HG03378 (cell line): ENCODE measurements at regions not wholly inside any gene's neighbourhood (a gene's known extent, or its start where the extent isn't known, plus 50 kb on each side); places are given as distances from the start of the nearest gene placed in this dataset.
"Not testable (repeated sequence)": the region's sequence is repeated elsewhere in the genome, so short reads cannot be mapped to it uniquely, and the experiment has no call there.

Experiments used
- ATAC-seq: cut with Tn5 transposase; IDR thresholded peaks from one replicate; pipeline ENCODE4 v1.9.1; 2021; ENCODE audit warnings: mild to moderate bottlenecking, moderate library complexity; ENCODE audit not compliant: unreplicated experiment

DNA sequence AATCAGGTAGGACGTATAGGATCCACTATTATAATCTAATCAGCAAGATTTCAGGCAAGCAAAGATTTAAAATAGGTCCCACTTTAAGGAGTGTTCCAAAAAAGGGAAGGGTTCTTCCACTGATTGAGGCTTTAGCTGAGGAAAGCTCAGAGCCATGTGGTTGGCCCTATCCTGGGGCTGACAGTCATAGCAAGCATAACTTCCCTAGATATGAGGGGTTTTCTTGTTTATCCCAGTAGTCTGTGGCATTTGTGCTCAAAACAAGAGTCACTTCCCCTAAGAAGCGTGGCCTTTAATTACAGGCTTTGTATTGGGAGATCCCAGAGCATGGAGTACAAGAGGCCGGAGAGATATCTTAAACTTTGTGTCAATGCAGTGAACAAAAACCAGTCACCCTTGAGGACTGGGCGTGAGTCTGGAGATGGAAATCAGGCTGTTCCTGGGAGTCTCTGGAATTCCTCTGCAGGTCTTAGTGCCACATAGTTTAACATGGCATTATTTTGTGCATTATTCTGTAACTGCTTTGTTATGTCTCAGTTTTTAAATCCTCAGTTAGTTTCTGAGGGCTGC, 136.9 kb upstream of the FBXO11 start:
- no peak for ATAC-seq

GRCh38 chr2:48043746-48044145, 137.4 kb upstream of the FBXO11 start:
- no peak for ATAC-seq

DNA sequence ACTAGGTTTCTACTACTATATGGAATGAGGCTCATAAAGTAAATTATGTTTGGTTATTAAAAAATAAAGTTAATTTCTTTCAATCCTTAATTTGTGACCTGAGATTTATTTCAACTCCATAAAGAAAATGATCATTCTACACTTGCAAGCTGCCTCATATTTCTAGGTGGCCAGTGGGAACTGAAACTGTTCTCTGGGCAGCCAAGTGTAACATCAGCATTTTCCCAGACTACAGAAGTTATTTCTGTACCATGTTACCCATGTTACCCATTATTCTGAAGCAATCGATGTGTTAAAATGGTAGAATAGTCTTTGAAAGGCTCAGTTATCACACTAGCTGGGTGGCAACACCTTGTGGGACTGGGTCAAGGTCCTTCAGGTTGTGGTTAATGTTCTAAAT, 139.3 kb upstream of the FBXO11 start:
- ATAC-seq: peak; percentile 51

DNA sequence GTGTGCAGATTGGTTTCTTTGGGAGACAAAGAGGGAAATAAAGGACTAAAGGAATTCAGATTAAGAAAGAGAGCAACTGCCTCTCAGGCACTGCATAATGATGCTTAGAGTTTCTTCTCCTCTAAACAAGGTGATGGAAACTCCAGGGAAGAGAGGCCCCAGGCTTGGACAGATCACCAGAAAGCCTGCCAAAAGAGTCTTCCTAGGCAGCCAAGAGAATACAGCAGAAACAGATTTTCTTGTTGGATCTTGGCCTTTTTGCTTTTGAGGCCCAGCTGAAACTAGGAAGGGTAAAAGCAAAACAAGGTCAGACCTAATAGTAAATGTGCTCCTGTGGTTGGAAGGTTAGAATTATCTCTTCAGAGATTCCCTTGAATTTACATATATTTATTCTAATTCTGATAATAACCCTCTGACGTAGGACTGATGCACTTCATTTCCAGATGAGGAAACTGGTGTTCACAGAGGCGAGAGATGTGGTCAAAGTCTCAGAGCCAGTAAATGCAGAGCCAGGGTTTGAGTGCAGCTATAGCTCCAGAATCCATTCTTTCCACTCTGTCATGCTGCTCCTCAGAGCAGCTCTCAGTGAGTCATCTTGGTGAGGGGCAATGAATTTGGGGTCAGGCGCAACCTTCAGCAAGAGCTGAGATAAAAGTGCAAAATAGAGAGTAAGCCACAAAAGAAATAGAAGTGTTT, 142.3 kb upstream of the FBXO11 start:
- ATAC-seq: no peak

- ATAC-seq: no peak
Observed at GRCh38 chr2:48049371-48049770, 143.1 kb upstream of the FBXO11 start.

DNA sequence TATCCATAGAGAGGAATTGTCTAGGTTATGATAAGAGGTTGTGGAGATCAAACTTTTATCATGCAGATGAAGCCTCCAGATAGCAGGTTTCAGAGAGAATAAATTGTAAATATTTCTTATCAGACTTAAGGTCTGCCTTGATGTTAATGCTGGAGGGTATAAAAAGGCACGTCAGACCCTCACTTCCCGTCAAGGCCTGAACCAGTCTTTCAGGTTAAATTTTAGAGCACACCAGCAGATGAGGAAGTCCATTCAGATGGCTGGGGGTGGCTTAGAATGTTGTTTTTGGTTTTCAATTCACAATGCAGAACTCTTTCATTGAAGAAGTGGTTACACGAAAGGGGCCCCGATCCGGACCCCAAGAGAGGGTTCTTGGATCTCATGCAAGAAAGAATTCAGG, 144.4 kb upstream of the FBXO11 start:
- ATAC-seq: no peak

GRCh38 chr2:48059975-48060374, 153.7 kb upstream of the FBXO11 start:
- no peak for ATAC-seq

GRCh38 chr2:48061656-48062055, 155.4 kb upstream of the FBXO11 start:
- ATAC-seq: not testable (repeated sequence)

- no peak for ATAC-seq
Observed at GRCh38 chr2:48065096-48065495, 158.8 kb upstream of the FBXO11 start.

DNA sequence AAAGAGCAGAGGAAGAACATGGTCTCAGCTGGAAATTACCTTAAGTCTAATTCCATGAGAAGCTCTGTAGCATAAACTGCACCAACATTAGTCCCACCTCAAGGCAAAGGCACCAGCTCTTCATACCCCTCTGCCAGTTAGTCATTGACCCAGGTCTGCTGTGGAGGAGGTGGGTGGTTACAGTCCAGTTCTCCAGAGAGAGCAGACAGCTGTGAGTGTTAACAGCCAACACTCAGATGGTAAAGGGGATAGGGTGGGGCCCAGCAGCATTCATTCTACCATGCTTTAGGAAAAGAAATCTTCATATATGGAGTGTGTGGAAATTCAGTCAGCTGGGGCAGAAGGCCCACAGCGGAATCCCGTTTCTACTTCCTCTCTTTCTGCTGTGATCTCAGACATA, 159.7 kb upstream of the FBXO11 start:
- ATAC-seq: no peak

- no peak for ATAC-seq
Observed at GRCh38 chr2:48069769-48070168, 163.5 kb upstream of the FBXO11 start.

DNA sequence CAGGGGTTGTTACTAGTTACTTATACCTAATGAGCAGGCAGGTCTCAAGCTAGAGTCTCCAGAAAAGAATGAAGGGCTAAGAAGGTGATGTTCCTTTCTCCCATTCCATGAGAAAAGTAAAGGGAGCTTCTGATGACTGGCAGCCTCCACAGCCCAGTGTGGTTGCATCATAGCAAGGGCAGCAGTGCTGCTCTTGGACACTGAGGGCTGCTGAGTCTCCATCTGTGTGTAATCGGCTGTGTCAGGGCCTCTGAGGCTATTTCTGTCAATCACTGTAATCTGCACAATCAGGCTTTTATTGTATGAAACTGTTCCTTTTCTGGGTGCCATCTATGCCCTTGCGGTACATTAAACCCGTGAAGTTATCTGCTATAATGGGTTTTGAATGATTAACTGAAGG, 164.1 kb upstream of the FBXO11 start:
- ATAC-seq: no peak

DNA sequence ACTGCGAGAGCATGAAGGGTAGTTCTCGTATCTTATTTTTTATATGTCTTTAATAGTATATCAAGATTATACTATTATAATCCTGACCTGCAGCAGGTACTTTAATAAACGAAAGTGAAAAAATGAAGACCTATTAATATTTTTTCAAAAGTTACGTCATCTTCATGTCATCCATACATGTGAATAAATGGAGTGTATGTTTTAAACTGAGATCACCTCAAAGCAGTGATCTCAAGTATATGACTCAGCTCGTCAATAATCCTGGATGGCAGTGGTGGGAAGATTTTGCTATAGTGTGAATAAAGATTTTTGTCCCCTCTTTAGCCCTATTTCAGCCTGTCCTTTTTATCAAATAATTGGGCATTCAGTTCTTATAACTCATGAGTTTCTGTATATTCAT, 166.3 kb upstream of the FBXO11 start:
- no peak for ATAC-seq

DNA sequence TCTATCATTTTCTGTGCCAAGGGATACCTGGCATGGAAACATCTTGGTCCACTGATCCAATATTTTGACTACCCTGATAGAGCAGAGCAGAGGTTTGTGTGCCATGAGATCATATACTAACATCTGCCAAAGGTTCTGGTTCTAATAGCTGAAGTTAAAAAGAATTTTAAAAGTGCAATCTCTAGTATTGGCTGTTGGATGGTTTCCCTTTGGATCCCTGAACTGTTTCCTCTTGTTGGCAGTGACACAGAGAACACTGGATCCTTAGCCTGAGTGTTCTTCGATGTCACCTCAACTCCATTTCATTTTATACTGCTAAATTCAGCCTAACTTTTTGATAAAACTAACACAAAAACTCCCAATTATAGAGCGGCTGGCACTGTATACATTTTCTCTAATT, 169.3 kb upstream of the FBXO11 start:
- ATAC-seq: no peak

DNA sequence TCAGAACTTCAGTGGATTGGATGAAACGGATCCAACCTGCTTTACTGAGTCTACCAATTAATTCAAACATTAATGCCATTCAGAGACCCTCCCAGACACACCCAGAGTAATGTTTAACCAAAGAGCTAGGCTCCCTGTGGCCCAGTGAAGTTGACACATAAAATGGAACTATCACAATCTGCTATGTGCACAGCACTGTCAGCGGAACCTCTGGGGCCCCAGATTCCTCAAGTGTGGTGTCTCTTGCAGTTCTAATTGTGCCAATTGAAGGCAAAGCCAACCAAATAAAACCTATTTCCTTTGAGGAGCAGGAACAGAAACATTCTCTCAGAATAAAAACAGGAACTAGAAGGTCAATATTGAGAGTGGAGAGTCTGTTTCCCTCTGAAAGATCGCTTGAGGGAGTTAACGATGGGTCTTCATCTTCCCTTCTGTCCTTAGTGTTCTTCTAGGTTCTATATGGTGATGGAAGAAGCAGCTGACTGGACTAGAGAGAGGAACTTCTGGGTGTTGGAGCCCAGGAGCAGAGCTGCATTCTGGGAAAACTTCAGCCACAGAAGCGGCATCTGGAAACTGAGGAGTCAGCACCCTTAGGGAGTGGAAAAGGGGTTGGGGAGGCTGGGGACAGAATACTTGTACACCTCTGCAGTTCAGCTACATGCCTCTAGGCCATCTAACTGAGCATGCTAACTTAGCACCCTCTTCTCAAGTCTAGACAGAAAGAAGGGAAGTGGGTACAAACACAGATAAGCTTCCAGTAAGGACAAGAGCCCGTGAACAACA, 174.4 kb upstream of the FBXO11 start:
- no peak for ATAC-seq

DNA sequence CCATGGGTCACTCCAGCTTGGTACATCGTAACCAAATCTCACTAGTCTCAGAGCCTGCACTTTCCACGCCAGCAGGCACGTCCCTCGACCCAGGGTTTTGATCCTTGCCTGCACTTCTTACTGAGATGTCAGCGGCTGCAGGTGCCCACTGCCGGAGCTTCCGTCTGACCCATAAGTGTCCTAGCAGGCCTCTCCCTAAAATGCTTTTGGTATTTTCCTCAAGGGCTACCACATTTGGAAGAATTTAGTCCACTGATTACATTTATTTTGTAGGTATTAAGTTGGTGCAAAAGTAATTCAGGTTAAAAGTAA, 175.0 kb upstream of the FBXO11 start:
- no peak for ATAC-seq

GRCh38 chr2:48085888-48086287, 179.6 kb upstream of the FBXO11 start:
- no peak for ATAC-seq

GRCh38 chr2:48088994-48089393, 182.7 kb upstream of the FBXO11 start:
- no peak for ATAC-seq

GRCh38 chr2:48089644-48090043, 183.3 kb upstream of the FBXO11 start:
- no peak for ATAC-seq

GRCh38 chr2:48092846-48093803, 186.8 kb upstream of the FBXO11 start:
- no peak for ATAC-seq

DNA sequence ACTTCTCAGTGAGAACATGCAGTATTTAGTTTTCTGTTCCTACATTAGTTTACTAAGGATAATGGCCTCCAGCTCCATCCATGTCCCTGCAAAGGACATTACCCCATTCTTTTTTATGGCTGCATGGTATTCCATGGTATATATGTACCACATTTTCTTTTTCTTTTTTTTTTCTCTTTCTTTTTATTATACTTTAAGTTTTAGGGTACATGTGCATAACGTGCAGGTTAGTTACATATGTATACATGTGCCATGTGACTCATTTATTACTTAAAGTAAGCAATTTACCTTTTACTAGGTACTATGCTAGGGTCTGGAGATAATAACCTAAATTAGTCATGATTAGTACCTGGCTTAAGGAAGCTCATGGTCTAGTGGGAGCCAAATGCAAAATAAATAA, 190.5 kb upstream of the FBXO11 start:
- not testable (repeated sequence) for ATAC-seq
